Tibial artery (tissue), 4 donors: ENCODE measurements at regions not wholly inside any gene's neighbourhood (a gene's known extent, or its start where the extent isn't known, plus 50 kb on each side); places are given as distances from the start of the nearest gene placed in this dataset.
"Not testable (repeated sequence)": the region's sequence is repeated elsewhere in the genome, so short reads cannot be mapped to it uniquely, and the experiment has no call there.

Experiments
- DNase-seq, 2 donors: peaks; one replicate each; pipeline ENCODE4 v3.0.0-alpha.2; 2019
- H3K27ac ChIP-seq, 2 donors: fragments of 200-600 bp; sonication (generic) in 1 of 2; 1 replicate in 1 of 2; 2 replicates in 1 of 2; pipeline ENCODE4 v1.5.1; 2018 to 2019; ENCODE audit warnings: mild to moderate bottlenecking in 1 of 2
- H3K27me3 ChIP-seq, 2 donors: fragments of 200-600 bp; sonication (generic) in 1 of 2; one replicate each; pipeline versions ENCODE4 v1.5.1 to v1.6.0; 2016 to 2019
- H3K36me3 ChIP-seq, 3 donors: fragments of 200-600 bp; sonication (generic) in 2 of 3; one replicate each; pipeline ENCODE4 v1.5.1; 2016 to 2019; ENCODE audit warnings: mild to moderate bottlenecking in 2 of 3
- H3K4me1 ChIP-seq, 4 donors: fragments of 200-600 bp; sonication (generic) in 2 of 4; 1 replicate in 3 of 4; 2 replicates in 1 of 4; pipeline ENCODE4 v1.5.1; 2016 to 2019
- H3K4me3 ChIP-seq, 2 donors: fragments of 200-600 bp; sonication (generic) in 1 of 2; 1 replicate in 1 of 2; 2 replicates in 1 of 2; pipeline ENCODE4 v1.5.1; 2018 to 2019; ENCODE audit warnings: mild to moderate bottlenecking in 2 of 2
- H3K9me3 ChIP-seq, 3 donors: fragments of 200-600 bp; sonication (generic) in 1 of 3; one replicate each; pipeline ENCODE4 v1.5.1; 2016 to 2019
- intact Hi-C: fragments of 100-400 bp; cut with DNase I; formaldehyde crosslinking; loops from one replicate; pipeline ENCODE4 v1.15.0; 2023; ENCODE audit warnings: low total_unique reads
- TF ChIP-seq, protein P1 (sequence below), 2 experiments: fragments of 200-600 bp in 1 of 2; fragments of 450-650 bp in 1 of 2; IDR thresholded peaks; one replicate each; pipeline ENCODE4 v1.5.1; 2017 to 2019; ENCODE audit warnings: antibody characterized with exemption in 2 of 2, mild to moderate bottlenecking in 1 of 2, moderate library complexity in 1 of 2

DNA sequence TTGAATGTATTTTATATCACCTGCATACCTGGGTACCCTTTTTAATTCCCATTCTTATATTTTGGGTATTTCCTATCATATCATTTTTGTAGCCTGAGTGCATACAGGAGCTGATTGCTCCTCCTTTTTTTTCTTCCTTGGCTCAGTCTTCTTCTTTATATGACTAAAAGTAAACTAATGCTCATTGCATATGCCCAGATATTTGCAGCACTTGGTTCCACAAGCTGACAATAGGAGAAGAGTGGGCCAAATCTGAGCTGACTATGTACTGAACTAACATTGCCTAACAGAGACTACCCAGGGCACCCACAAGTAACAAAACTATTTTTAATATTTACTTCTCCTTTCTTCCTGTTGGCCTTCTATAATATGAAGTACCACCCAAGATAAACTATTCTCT is 131.7 kb upstream of the SPOPL start:
- intact Hi-C loops, result loop anchor here (5.0 kb wide), 1 partner anchor 423 kb away; no protein-coding TSS in a partner anchor
- DNase-seq, result no peak
- peak overlapping the region in 1 of 2 donors; percentile 3 for H3K27ac ChIP-seq
- H3K9me3 ChIP-seq, result no peaks in the 10 kb centered on the region
- H3K4me3 ChIP-seq, result no peak overlapping the region
- no peaks in the 10 kb centered on the region for H3K27me3 ChIP-seq
- peaks cover 0 to 66% (median 6%) of the 10 kb centered on the region in 4 donors for H3K4me1 ChIP-seq
- no peaks in the 10 kb centered on the region for H3K36me3 ChIP-seq
- TF ChIP-seq, protein P1, sequence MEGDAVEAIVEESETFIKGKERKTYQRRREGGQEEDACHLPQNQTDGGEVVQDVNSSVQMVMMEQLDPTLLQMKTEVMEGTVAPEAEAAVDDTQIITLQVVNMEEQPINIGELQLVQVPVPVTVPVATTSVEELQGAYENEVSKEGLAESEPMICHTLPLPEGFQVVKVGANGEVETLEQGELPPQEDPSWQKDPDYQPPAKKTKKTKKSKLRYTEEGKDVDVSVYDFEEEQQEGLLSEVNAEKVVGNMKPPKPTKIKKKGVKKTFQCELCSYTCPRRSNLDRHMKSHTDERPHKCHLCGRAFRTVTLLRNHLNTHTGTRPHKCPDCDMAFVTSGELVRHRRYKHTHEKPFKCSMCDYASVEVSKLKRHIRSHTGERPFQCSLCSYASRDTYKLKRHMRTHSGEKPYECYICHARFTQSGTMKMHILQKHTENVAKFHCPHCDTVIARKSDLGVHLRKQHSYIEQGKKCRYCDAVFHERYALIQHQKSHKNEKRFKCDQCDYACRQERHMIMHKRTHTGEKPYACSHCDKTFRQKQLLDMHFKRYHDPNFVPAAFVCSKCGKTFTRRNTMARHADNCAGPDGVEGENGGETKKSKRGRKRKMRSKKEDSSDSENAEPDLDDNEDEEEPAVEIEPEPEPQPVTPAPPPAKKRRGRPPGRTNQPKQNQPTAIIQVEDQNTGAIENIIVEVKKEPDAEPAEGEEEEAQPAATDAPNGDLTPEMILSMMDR (IDR thresholded peaks at IDR 0.05), result no peak

DNA sequence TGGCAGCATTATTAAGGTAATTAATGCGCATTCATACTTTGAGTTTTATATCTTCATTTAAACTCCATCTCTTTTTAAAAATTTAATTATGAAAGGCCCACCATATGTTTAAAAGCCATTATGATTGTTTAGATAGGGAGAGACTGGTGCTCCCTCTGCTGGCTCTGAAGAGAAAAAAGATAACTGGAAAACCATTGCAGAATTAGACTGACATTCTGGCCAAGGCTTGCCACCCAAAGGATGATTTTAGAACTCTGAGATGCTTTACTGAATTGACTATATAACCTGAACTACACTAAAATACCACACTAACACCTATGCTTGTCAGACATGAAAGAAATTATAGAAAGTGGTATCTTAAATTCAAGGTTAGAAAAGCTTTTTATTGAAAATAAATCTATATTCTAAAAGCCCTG is 127.6 kb upstream of the SPOPL start:
- H3K27me3 ChIP-seq, result no peaks in the 10 kb centered on the region
- no peaks in the 10 kb centered on the region for H3K36me3 ChIP-seq
- DNase-seq, result no peak
- no peak overlapping the region for H3K4me3 ChIP-seq
- no peak overlapping the region for H3K27ac ChIP-seq
- no peaks in the 10 kb centered on the region for H3K9me3 ChIP-seq
- peaks cover 0 to 38% (median 0%) of the 10 kb centered on the region in 4 donors for H3K4me1 ChIP-seq
- TF ChIP-seq, protein P1 (IDR thresholded peaks at IDR 0.05), result peak; percentile 71 to 73
- intact Hi-C loops, result loop anchor here (5.0 kb wide), 1 partner anchor 427 kb away; no protein-coding TSS in a partner anchor

DNA sequence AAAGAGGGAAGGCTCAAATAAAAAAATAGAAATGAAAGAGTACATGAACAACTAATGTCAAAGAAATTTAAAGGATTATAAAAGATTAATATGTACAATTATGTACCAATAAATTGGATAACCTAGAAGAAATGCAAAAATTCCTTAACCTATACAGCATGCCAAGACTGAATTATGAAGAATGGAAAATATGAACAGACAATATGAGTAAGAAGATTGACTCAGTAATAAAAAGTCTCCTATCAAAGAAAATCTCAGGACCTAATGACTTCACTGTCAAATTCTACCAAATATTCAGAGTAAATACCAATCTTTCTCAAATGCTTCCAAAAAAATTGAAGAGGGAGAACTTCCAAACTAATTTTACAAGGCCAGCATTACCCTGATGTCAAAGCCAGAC is 120.2 kb upstream of the SPOPL start:
- TF ChIP-seq, protein P1 (IDR thresholded peaks at IDR 0.05), result no peak
- Histone ChIP-seq H3K4me1 (no peaks in the 10 kb centered on the region), H3K9me3 (no peaks in the 10 kb centered on the region), H3K27me3 (no peaks in the 10 kb centered on the region), H3K36me3 (no peaks in the 10 kb centered on the region), H3K27ac (no peak overlapping the region), H3K4me3 (no peak overlapping the region)
- no peak for DNase-seq
- intact Hi-C loops, result no loop called here

DNA sequence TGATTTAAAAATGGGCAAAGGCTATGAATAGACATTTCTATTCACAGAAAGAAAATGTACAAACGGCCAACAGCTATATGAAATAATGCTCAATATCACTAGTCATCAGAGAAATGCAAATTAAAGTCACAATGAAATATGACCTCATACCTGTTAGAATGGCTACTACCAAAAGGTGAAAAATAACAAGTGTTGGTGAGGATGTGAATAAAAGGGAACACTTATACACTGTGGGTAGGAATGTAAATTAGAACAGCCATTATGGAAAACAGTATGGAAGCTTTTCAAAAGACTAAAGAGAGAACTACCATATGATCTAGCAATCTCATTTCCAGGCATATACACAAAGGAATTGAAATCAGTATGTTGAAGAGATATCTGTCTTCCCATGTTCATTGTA is 118.9 kb upstream of the SPOPL start:
- no peaks in the 10 kb centered on the region for H3K27me3 ChIP-seq
- no peak overlapping the region for H3K4me3 ChIP-seq
- no peaks in the 10 kb centered on the region for H3K9me3 ChIP-seq
- TF ChIP-seq, protein P1 (IDR thresholded peaks at IDR 0.05), result no peak
- no peaks in the 10 kb centered on the region for H3K36me3 ChIP-seq
- no peaks in the 10 kb centered on the region for H3K4me1 ChIP-seq
- intact Hi-C loops, result no loop called here
- no peak for DNase-seq
- no peak overlapping the region for H3K27ac ChIP-seq

DNA sequence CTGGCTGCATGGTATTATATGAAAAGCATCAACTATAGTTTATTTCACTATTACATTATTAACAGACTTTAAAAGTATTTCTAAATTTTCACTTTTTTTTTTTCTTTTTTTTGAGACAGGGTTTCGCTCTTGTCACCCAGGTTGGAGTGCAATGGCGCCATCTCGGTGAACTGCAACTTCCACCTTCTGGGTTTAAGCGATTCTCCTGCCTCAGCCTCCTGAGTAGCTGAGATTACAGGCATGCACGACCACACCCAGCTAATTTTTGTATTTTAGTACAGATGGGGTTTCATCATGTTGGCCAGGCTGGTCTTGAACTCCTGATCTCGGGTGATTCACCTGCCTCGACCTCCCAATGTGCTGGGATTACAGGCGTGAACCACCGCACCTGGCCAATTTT is 115.4 kb upstream of the SPOPL start:
- H3K4me3 ChIP-seq, H3K9me3 ChIP-seq, H3K36me3 ChIP-seq, H3K27me3 ChIP-seq, intact Hi-C loops, DNase-seq, H3K27ac ChIP-seq, H3K4me1 ChIP-seq: not testable (repeated sequence)

DNA sequence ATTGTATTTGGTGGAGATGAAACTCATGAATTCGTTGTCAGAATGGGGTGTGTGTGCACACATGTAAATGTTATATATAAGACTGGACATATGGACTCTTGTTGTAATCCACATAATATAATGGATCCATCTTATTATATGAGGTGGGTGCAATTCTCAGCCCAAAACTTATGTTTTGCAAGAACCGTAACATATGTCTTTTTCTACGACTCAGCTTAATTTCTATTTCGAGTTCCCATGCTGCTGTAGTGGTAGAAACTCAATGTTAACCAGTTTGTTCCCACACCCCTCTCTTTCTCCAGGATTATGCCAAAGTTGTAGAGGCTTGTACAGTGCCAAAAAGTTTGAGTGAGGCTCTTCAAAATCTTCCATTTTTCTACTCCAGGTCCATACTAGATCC is 112.5 kb upstream of the SPOPL start:
- Histone ChIP-seq H3K4me3 (no peak overlapping the region), H3K27me3 (no peaks in the 10 kb centered on the region), H3K9me3 (no peaks in the 10 kb centered on the region), H3K36me3 (no peaks in the 10 kb centered on the region), H3K4me1 (no peaks in the 10 kb centered on the region), H3K27ac (no peak overlapping the region)
- intact Hi-C loops, result no loop called here
- DNase-seq, result no peak
- TF ChIP-seq, protein P1 (IDR thresholded peaks at IDR 0.05), result no peak
